Esophagus muscularis mucosa (tissue), 3 donors: ENCODE measurements at regions not wholly inside any gene's neighbourhood (a gene's known extent, or its start where the extent isn't known, plus 50 kb on each side); places are given as distances from the start of the nearest gene placed in this dataset.

Source experiments
- POLR2A ChIP-seq: fragments of 450-650 bp; IDR thresholded peaks from one replicate; pipeline ENCODE4 v1.6.1; 2017; ENCODE audit warnings: antibody characterized with exemption, moderate library complexity, mild to moderate bottlenecking, low read depth
- POLR2AphosphoS5 ChIP-seq, 2 donors: sonication (generic); formaldehyde crosslinking; IDR thresholded peaks; one replicate each; pipeline ENCODE4 v1.6.1; 2017; ENCODE audit warnings: antibody characterized with exemption in 2 of 2
- TF ChIP-seq, protein P1 (sequence below), 3 experiments: fragments of 200-600 bp in 2 of 3; fragments of 450-650 bp in 1 of 3; sonication (generic) in 2 of 3; IDR thresholded peaks; one replicate each; pipeline ENCODE4 v1.5.1; 2017 to 2019; ENCODE audit warnings: antibody characterized with exemption in 3 of 3, mild to moderate bottlenecking in 2 of 3, moderate library complexity in 1 of 3

DNA sequence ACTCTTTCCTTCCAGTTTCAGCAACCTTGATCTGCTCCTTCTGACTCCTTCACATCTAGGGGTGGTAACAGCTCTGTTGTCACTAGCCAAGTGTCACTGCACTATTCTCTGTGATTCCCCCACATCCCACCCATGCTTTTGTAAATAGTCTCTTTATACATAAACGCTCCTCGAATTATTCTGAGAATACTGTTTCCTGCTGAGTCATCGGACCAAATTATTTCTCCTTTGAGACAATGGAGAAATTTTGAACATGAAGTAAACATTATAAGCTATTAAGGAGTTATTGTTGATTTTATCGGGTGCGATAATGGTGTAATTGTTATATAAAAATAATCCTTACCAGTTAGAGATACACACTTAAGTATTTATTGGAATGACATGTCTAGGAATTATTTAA, 245.1 kb upstream of the RPS6KA3 start:
- TF ChIP-seq, protein P1, sequence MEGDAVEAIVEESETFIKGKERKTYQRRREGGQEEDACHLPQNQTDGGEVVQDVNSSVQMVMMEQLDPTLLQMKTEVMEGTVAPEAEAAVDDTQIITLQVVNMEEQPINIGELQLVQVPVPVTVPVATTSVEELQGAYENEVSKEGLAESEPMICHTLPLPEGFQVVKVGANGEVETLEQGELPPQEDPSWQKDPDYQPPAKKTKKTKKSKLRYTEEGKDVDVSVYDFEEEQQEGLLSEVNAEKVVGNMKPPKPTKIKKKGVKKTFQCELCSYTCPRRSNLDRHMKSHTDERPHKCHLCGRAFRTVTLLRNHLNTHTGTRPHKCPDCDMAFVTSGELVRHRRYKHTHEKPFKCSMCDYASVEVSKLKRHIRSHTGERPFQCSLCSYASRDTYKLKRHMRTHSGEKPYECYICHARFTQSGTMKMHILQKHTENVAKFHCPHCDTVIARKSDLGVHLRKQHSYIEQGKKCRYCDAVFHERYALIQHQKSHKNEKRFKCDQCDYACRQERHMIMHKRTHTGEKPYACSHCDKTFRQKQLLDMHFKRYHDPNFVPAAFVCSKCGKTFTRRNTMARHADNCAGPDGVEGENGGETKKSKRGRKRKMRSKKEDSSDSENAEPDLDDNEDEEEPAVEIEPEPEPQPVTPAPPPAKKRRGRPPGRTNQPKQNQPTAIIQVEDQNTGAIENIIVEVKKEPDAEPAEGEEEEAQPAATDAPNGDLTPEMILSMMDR (IDR thresholded peaks at IDR 0.05) = no peak
- TF ChIP-seq POLR2AphosphoS5 (IDR thresholded peaks at IDR 0.05) = no peak
- TF ChIP-seq POLR2A = no peak
